ENCODE measurements at regions not wholly inside any gene's neighbourhood (a gene's known extent, or its start where the extent isn't known, plus 50 kb on each side); places are given as distances from the start of the nearest gene placed in this dataset.
"Not testable (repeated sequence)": the region's sequence is repeated elsewhere in the genome, so short reads cannot be mapped to it uniquely, and the experiment has no call there.

- no peak for DNase-seq
These were observed 68.3 kb downstream of the ALG10B start for GRCh38 chr12:38384816-38385378.

- no peak for DNase-seq
These were observed 68.9 kb downstream of the ALG10B start for GRCh38 chr12:38385486-38385885.

GRCh38 chr12:38386205-38386985, 69.8 kb downstream of the ALG10B start:
- no peak for DNase-seq

- DNase-seq, result no peak
These were observed 73.0 kb downstream of the ALG10B start for GRCh38 chr12:38389614-38390013.

GRCh38 chr12:38391007-38391406, 74.4 kb downstream of the ALG10B start:
- no peak for DNase-seq

GRCh38 chr12:38392554-38393144, 76.1 kb downstream of the ALG10B start:
- no peak for DNase-seq

GRCh38 chr12:38399711-38400206, 83.2 kb downstream of the ALG10B start:
- DNase-seq, result no peak

GRCh38 chr12:38402811-38403210, 86.2 kb downstream of the ALG10B start:
- DNase-seq, result no peak

- DNase-seq, result no peak
These were observed 92.9 kb downstream of the ALG10B start for GRCh38 chr12:38409511-38409910.

GRCh38 chr12:38411426-38411825, 94.9 kb downstream of the ALG10B start:
- DNase-seq, result no peak

GRCh38 chr12:38411946-38412345, 95.4 kb downstream of the ALG10B start:
- no peak for DNase-seq

GRCh38 chr12:38417101-38417500, 100.5 kb downstream of the ALG10B start:
- DNase-seq, result no peak

- no peak for DNase-seq
These were observed 107.9 kb downstream of the ALG10B start for GRCh38 chr12:38424436-38424835.

GRCh38 chr12:38427442-38427841, 110.9 kb downstream of the ALG10B start:
- peak; percentile 65 for DNase-seq

- no peak for DNase-seq
These were observed 115.3 kb downstream of the ALG10B start for GRCh38 chr12:38431921-38432320.

- not testable (repeated sequence) for DNase-seq
These were observed 125.3 kb downstream of the ALG10B start for GRCh38 chr12:38441871-38442281.

- DNase-seq, result no peak
These were observed 128.5 kb downstream of the ALG10B start for GRCh38 chr12:38445040-38445439.

- DNase-seq, result no peak
These were observed 132.4 kb downstream of the ALG10B start for GRCh38 chr12:38448991-38449390.

- DNase-seq, result no peak
These were observed 140.1 kb downstream of the ALG10B start for GRCh38 chr12:38456537-38457120.

GRCh38 chr12:38465020-38465419, 148.4 kb downstream of the ALG10B start:
- peak; percentile 66 for DNase-seq

- no peak for DNase-seq
These were observed 153.1 kb downstream of the ALG10B start for GRCh38 chr12:38469715-38470114.

- DNase-seq, result no peak
These were observed 160.9 kb downstream of the ALG10B start for GRCh38 chr12:38477340-38478090.

- no peak for DNase-seq
These were observed 164.0 kb downstream of the ALG10B start for GRCh38 chr12:38480594-38480993.
